ENCODE measurements at regions not wholly inside any gene's neighbourhood (a gene's known extent, or its start where the extent isn't known, plus 50 kb on each side); places are given as distances from the start of the nearest gene placed in this dataset.
"Not testable (repeated sequence)": the region's sequence is repeated elsewhere in the genome, so short reads cannot be mapped to it uniquely, and the experiment has no call there.

DNA sequence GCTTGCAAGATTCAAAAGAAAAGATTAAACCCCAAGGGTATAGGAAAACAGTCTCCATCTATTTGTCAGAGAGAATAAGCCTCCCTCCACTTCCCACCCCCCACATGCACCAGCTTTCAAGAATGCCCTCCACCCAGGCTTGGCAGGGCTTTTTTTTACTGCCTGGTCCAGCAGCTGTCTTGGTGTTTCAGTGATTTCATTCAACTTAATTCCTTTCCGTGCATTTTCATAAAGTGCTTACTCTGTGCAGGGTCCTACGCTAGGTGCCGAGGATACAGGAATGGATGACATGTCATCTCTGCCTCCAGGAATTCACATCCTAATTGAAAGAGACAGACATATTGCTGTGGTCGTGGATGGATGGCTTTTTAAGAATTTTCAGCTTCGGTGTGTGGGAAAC is 117.9 kb downstream of the LRATD1 start:
- no peak for DNase-seq (ENCODE audit: low spot score in 2 of 2)
- no peak for FAIRE-seq

DNA sequence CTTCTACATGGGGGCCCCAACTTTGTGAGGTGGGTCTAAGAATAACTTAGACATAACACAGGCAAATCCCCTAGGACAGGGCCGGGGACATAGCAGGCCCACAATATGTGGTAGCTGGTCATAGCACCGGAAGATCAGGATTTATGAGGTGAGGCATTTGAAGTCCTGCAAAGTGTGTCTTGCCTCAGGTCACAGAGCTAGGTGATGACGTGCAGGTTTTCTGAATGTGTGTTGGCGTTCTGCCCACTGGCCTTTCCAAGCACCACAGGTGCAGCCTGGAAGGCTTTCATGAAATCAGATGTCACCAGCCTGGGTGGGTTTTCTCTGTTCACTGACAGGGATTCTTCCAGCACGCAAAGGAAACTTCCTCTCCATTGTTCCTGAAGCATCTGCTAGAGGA is 119.1 kb downstream of the LRATD1 start:
- DNase-seq (ENCODE audit: low spot score in 2 of 2) (no peak), FAIRE-seq (no peak)

DNA sequence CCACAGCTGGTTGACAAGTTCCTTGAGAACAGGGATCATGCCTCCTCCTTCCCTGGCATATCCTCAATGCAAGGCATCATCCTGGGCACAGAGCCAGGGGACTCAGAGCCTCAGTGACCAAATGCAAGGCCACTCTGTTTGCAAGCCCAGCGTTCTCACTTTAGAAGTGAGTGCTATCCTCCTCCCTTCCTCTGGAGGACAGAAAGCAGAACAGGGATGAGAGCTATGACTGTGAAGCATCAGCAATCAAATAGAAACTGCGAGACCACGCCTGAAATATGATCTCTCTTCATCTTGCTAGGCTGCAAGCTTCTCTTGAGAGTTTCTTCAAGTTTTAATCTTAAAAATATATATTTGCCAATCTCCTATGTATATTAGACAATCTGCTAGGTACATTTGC is 119.8 kb downstream of the LRATD1 start:
- FAIRE-seq: no peak
- no peak for DNase-seq (ENCODE audit: low spot score in 2 of 2)

DNA sequence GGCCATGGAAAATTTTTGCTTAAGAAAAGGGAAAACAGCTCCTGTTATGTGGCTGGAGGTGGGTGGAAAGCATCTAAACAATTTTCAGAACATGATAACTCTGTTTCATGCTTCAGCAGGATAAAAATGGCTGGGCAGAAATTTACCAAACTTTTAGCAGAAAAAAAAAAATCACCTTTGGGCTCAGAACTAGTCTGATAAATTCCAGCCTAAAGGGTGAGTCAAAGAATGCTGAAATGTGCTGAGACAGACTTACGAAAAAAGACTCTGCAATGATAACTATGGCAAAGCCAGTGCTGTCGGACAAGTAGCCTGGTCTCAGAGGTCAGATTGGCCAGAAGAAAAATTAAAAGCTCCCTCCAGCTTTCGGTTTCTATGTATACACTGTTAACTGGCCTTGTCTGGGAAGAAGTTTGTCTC is 123.6 kb downstream of the LRATD1 start:
- no peak for FAIRE-seq

DNA sequence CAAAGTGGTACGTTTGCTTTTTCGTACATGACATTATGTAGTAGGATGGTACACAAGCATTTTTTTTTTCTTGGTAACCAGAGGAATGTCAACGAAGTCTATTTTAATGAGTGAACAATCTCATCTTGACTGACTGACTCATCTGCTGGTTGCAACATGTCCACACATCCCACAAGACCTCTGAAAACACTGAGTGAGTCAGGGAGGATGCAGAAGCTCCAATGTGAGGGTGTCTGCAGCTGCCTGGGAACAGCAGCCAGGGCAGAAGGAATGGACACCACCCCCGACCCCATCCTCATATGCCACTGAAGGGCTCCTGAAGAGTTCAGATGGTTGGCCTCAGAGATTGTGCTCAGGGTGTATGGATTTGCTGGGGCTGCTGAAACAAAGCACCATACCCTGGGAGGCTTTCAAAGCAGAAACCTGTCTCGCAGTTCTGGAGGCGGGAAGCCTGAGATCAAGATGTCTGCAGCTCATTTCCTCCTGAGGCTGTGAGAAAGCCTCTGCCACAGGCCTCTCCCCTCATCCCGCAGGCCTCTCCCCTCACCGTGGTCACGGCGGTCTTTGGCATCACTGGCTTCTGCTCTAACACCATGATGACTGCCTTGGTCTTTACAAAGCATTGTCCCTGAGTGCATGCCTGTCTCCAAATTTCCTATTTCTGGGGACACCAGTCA is 124.6 kb downstream of the LRATD1 start:
- DNase-seq (ENCODE audit: low spot score in 2 of 2) (peak in 1 of 2 donors; percentile 3), FAIRE-seq (no peak)

More for the DNA sequence above, 123.6 kb downstream of the LRATD1 start:
- DNase-seq (ENCODE audit: low spot score in 2 of 2): no peak

DNA sequence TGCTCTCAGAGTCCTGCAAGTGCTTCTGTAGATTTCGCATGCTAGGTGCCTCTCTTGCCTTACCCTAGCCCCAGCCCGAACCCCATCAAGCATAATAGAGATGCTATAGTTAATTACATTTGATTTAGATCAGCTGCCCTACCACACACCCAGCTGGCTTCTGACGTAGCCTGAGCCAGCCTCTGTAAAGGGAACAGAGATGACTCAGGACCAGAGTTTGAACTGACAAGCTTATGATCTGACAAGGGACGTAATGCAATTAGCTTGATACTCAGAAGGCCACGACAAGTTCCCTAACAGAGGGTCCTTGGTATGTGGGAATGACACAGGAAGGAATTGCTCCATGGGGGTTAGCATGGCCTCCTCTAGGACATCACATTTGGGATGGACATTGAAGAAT is 126.6 kb downstream of the LRATD1 start:
- DNase-seq (ENCODE audit: low spot score in 2 of 2) (no peak), FAIRE-seq (no peak)

DNA sequence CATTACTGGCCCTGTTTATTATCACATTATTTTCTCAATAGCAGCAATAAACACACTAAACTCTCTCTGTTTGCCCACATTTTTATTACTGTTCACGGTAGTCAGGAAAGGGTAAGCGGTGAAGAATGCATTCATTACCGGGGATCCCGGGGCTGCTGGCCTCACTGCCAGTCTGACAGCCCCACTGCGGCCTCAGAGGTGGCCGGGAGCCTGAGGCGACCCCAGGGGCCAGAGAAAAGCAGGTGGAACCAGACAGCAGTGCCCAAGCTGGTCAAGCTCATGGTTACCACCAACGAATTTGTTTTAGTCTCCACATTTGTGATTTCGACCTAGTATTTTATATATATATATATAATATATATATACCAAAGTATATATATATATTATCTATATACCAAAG is 127.7 kb downstream of the LRATD1 start:
- FAIRE-seq (no peak), DNase-seq (ENCODE audit: low spot score in 2 of 2) (no peak)

DNA sequence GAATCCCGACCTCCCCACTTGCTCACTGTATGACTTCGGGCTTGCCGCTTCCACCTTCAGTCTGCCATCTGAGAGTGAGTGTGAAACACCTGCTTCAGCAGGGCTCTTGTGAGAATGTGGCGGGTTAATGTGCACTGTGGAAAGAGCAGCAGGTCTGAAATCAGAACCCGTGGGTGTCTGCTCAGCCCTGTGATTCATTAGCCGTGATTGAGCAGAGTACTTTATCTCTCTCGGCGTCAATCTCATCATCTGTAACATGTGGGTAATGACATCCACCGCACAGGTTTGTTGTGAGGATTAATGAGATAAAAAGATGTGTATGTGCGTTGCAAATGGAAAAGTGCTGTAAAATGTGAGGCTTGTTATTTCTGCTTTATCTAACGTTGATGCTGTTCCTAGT is 128.6 kb downstream of the LRATD1 start:
- DNase-seq (ENCODE audit: low spot score in 2 of 2) (no peak), FAIRE-seq (no peak)

DNA sequence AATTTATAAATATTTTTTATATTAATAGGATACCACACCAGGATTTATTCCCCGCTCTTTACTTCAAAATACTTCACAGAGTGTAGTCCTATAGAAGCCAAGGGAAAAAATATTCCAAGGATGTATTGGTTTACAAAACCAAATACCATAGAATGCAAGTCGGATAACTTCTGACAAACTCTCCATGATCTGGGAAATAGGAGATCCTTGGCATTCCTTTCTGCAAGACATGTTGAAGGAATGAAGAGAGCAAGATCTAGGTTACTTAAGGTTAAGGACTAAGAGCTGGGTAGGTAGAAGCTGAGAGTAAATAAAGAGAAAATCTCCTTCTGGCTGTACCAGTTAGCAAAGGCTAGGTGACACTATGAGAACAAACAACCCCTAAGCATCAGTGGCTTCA is 141.2 kb downstream of the LRATD1 start:
- FAIRE-seq (no peak), DNase-seq (ENCODE audit: low spot score in 2 of 2) (no peak)

DNA sequence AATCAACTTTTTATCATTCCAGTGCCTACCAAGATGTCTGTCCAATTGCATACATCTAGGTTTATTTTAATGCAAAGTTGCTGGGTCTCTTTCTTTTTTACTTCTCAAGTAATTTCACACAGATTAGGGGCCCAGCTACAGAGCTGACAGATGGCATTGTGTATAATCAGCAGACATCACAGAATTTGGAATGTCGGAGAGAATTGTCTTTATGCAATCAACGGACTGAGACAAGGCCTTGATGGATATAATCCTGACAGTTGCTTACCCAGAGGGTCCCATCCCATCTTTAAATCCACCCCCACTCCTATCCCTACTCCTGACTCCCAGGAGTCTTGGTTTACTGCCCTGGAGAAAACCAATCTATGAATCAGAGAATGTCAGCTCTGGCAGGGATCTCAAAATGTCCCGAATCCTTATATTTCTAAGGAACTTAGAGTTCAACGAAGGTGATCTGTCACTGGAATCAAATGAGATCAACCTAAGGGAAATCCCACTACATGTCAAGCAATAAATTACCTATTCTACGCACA is 142.0 kb downstream of the LRATD1 start:
- DNase-seq (ENCODE audit: low spot score in 2 of 2) (no peak), FAIRE-seq (no peak)

DNA sequence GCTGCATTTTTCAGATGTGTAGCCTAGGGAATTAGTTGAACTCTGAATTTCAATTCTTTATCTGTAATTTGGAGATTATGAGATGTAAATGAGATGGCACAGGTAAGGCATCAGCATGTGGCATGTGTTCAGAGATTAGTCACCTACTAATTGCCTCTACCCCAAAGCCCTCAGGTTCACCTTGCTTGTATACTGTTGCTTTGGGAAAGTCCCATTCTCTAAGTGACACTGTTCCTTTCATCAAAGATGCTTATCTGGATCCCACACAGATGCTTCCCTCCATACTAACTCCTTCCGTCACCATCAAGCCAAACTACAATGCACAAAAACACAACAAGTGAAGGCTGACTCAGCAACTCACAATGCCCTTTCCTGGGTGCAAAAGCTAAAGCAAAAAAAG is 143.7 kb downstream of the LRATD1 start:
- FAIRE-seq: no peak

DNA sequence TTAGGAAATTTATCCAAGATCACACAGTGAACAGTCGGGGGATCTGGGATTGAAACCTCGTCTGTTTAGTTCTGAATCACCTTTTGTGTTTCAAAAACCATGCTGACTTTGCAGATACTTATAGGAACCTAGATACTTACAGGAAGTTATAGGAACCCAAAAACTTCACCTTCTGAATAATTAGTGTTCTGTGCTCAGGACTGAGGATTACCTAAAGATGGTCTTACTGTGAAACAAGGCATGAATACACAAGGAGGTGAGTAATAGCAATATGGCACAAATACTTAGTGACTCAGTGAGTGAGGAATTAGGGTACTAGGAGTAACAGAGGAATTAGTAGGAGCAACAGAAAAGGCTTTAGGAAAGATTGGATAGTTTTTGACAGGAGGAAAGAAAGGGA is 145.5 kb downstream of the LRATD1 start:
- no peak for DNase-seq (ENCODE audit: low spot score in 2 of 2)
- FAIRE-seq: no peak

More for the DNA sequence above, 143.7 kb downstream of the LRATD1 start:
- DNase-seq (ENCODE audit: low spot score in 2 of 2): no peak

DNA sequence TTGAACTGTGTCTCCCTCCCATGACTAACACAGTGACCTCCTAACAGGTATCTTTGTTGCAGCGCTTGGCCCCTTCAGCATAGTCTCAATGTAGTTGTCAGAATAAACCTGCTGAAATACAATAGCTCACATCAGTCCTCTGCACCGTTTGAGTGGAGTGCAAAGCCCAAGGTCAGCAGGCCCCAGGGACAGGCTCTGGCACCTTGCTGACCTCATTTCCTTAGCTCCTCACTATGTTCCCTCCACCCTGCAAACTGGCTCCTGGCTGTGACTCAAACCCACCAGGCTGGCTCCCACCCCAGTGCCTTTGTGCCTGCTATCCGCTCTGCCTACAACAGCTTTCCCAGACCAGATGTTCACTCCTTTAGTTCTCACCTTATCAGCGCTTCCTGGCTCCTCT is 146.7 kb downstream of the LRATD1 start:
- no peak for DNase-seq (ENCODE audit: low spot score in 2 of 2)
- FAIRE-seq: no peak

DNA sequence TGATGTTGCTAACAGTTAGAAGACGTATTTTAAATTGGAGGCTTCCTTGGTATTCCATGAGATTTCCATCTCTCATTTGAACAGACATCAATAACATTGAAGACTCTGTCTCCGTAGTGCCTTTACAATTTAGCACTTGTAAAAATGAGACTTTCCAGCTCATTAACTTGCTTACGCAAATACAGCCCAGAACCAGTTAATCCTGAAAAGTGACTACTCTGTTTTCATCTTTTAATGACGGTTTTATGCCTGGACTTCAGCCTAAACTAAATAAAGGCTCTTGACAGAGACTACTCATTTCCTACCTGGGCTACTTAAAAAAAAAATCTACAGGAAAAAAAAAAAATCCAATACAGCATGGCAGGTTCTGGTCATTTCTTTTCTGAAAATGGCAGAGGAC is 148.6 kb downstream of the LRATD1 start:
- no peak for DNase-seq (ENCODE audit: low spot score in 2 of 2)
- FAIRE-seq: no peak

DNA sequence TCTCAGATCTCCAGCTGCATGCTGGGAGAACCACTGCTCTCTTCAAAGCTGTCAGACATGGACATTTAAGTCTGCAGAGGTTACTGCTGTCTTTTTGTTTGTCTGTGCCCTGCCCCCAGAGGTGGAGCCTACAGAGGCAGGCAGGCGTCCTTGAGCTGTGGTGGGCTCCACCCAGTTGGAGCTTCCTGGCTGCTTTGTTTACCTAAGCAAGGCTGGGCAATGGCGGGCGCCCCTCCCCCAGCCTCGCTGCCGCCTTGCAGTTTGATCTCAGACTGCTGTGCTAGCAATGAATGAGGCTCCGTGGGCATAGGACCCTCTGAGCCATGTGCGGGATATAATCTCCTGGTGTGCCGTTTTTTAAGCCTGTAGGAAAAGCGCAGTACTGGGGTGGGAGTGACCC is 156.3 kb downstream of the LRATD1 start:
- FAIRE-seq; DNase-seq (ENCODE audit: low spot score in 2 of 2): not testable (repeated sequence)

DNA sequence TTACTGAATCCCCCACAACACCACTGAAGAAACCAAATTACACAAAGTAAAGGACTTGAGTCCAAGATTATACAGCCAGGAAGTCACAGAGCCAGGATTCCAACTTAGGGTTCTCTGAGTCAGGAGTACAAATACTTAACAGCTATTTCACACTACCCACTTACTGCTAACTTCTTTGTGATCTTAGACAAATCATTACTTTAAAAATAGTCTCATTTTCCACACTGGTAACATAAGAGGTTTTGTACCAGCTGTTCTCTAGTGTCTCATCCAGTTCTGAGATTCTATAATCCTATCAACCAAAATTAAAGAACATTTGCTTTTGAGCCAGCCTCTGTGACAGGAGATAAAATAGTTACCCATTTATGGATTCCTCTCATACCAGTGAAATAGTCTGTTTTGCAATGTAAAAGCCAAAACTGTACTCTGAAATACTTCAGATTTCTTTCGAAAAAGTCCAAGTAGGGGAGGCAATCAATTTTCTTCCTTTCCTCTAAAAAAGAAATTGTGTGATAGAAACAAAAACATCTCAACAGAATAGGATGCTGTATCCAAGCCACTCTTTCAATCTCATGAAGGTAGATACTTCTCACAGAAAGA is 157.6 kb downstream of the LRATD1 start:
- FAIRE-seq: no peak
- peak in 1 of 2 donors; percentile 11 for DNase-seq (ENCODE audit: low spot score in 2 of 2)

DNA sequence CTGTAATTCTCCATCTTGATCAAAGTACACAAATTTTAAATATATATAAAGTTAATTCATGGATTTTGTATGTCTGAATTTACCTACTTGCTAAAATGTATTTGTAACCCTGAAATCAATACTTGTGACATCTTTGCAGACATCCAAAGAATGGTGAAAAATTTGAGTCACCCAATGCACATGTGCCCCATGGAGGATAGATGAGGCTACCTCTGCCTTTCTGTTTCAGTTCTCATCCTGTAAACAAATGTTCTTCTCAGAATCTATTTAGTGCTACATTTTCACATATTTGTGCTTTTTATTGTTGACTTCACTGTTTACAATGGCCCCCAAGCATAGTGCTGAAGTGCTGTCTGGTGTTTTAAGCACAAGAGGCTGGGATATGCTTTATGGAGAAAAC is 171.5 kb downstream of the LRATD1 start:
- FAIRE-seq (no peak), DNase-seq (ENCODE audit: low spot score in 2 of 2) (no peak)

DNA sequence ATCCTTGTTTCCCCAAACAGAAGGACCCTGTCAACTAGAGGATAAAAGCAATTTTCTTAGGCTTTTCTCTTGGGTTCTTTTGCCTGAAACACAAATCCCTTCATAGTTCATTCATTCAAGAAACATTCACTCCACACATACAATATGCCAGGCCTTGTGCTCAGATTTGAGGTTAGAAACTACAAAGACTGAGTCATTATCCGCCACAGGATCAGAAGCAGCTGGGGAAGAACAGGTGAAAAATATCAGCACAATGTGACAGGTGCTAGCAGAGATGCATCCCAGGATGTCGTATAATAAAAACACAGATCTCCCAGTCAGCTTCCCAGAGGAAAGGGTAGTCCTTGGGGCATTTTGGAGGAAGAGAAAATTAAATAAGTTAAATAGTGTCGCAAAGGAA is 172.4 kb downstream of the LRATD1 start:
- no peak for FAIRE-seq
- DNase-seq (ENCODE audit: low spot score in 2 of 2): no peak

DNA sequence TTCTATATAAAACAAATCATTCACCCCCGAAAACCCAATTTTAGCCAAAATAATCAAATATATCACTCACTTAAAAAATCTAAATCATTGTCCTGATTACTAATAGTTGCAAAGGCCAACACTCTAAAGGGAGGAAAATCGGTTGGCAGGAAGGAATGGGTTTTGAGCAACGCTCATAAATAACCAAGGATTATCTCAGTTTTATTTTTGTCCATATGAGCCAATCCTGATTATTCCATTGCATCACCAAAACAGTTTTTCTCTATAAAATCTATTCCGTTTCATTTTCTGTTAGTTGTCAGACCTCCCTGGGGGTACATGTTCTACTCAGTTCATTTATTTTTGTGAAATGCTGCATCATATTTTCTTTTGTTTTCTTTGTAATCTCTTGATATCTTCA is 174.1 kb downstream of the LRATD1 start:
- FAIRE-seq (no peak), DNase-seq (ENCODE audit: low spot score in 2 of 2) (no peak)

DNA sequence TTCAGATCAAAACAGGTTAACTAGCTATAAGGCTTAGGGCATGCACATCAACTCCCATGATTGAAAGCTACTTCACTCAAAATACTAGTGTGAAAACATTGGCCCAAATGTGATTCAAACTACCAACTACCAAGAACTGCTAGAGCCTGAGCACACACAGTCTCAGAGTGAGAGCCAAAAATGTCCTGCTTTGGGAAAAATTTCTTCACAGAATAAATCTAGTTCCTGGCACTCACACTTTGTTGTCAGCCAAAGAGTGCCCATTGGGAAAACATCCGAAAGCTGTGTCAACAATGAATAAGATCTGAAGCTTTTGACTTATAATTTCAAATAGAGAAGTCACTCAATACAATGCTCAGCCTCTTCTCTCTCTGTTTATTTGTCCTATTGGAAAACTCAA is 182.7 kb downstream of the LRATD1 start:
- no peak for FAIRE-seq
- DNase-seq (ENCODE audit: low spot score in 2 of 2): no peak

DNA sequence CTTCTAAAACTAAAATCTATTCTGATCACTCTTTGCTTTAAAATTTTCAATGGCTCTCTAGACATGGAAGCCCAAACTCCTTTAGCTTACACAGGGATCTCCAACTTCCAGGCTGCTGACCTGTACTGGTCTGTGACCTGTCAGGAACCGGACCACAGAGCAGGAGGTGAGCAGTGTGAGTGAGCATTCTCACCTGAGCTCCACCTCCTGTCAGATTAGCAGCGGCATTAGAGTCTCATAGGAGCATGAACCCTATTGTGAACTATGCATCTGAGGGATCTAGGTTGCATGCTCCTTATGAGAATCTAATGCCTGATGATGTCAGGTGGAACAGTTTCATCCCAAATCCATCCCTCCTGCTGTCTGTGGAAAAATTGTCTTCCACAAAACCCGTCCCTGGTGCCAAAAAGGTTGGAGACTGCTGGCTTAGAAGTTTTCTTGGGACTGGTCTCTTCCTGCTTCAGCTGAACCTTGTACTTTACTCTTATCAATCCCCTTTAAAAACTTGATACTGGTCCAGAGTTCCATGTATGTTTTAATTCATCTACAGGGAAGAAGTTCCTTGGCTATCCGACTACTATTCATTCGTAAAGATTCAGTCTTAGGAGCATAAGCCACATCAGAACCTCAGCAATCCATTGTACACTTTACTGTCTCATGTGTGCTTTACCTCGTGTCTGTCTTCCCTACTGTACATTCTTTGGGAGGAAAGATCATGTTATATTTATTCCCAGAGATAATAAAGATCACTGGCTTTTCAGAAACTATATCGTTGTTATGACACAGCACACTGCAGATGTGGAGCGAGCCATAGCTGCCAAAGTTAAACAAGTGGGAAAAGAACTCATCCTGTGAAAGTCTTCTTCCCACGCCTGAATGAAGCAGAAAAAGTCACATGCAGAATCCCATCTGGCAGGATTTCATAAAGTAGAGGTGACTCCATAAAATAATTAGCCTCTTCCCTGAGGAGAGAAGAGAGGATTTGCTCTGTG is 183.8 kb downstream of the LRATD1 start:
- FAIRE-seq: no peak
- no peak for DNase-seq (ENCODE audit: low spot score in 2 of 2)

Data from frontal cortex (tissue), 3 donors.